Progenitor cell of endocrine pancreas (in vitro differentiated cells): ENCODE measurements at regions not wholly inside any gene's neighbourhood (a gene's known extent, or its start where the extent isn't known, plus 50 kb on each side); places are given as distances from the start of the nearest gene placed in this dataset. TPM values are rescaled to one million over a fixed set of nuclear protein-coding genes. Genes with fewer than 3 reads are reported as not detected.
"Not testable (repeated sequence)": the region's sequence is repeated elsewhere in the genome, so short reads cannot be mapped to it uniquely, and the experiment has no call there.

Experiments
- DNase-seq: peaks from one replicate; pipeline ENCODE4 v3.0.0; 2021; ENCODE audit warnings: low spot score; ENCODE audit not compliant: unreplicated experiment
- H3K27ac Mint-ChIP-seq: 2 replicates; pipeline ENCODE4 v1.8.0; 2021; ENCODE audit warnings: mild to moderate bottlenecking, moderate library complexity, mixed read lengths
- H3K27me3 Mint-ChIP-seq: 2 replicates; pipeline ENCODE4 v1.8.0; 2021; ENCODE audit warnings: mixed read lengths
- H3K36me3 Mint-ChIP-seq: 2 replicates; pipeline ENCODE4 v1.8.0; 2022; ENCODE audit warnings: mixed read lengths; ENCODE audit not compliant: insufficient read depth
- H3K4me1 Mint-ChIP-seq: 2 replicates; pipeline ENCODE4 v1.8.0; 2021; ENCODE audit warnings: low read depth, mixed read lengths
- H3K4me3 Mint-ChIP-seq: 2 replicates; pipeline ENCODE4 v1.8.0; 2021; ENCODE audit warnings: low read depth, mild to moderate bottlenecking, moderate library complexity, mixed read lengths
- H3K9me3 Mint-ChIP-seq: 2 replicates; pipeline ENCODE4 v1.8.0; 2021; ENCODE audit warnings: low read depth, mixed read lengths
- microRNA-seq: library from miRNA; unstranded; fragments of <30 nt; microRNA quantifications from one replicate; pipeline ENCODE4 v1.1.0, GENCODE V29; 2020; ENCODE audit warnings: borderline number of aligned reads; ENCODE audit not compliant: unreplicated experiment
- TF ChIP-seq, protein P1 (sequence below): fragments of 200-600 bp; sonication (generic); IDR thresholded peaks from one replicate; pipeline ENCODE4 v1.5.0; 2021; ENCODE audit warnings: antibody characterized with exemption, mild to moderate bottlenecking; ENCODE audit not compliant: unreplicated experiment

DNA sequence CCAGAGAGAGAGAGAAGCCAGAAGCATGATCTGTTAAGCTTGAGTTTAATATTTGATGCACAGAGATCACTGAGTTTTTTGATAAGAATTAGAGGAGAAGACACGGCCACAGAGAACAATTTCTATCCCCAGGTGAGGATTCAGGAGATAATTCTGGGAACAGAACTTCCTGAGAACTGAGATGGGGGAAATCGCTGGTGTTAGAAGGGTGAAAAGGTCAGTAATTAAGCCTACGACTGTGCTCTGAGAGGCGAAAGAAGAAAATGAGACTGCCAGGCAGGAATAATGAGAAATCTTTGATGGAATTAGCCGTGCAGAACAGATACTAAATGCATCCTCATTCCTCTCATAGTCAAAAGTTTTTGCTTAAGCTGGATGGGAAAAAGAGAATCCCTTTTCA is 61.9 kb upstream of the EEF2KMT start:
- not testable (repeated sequence) for H3K27ac Mint-ChIP-seq, DNase-seq, H3K4me1 Mint-ChIP-seq, H3K9me3 Mint-ChIP-seq, H3K36me3 Mint-ChIP-seq, H3K27me3 Mint-ChIP-seq, H3K4me3 Mint-ChIP-seq

DNA sequence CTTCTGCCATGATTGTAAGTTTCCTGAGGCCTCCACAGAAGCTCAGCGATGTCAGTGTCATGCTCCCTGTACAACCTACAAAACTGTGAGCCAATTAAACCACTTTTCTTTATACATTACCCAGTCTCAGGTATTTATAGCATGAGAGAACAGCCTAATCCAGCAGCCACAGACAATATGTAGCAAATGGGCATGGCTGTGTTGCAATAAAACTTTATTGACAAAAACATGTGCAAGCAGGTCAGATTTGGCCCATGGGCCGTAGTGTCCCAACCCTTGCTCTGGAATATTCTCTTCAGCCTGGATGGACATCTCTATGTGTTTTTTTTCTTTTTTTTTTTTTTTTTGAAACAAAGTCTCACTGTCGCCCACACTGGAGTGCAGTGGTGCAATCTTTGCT is 60.9 kb upstream of the EEF2KMT start:
- H3K27me3 Mint-ChIP-seq: no peaks in the 10 kb centered on the region
- no peak overlapping the region for H3K27ac Mint-ChIP-seq
- TF ChIP-seq, protein P1, sequence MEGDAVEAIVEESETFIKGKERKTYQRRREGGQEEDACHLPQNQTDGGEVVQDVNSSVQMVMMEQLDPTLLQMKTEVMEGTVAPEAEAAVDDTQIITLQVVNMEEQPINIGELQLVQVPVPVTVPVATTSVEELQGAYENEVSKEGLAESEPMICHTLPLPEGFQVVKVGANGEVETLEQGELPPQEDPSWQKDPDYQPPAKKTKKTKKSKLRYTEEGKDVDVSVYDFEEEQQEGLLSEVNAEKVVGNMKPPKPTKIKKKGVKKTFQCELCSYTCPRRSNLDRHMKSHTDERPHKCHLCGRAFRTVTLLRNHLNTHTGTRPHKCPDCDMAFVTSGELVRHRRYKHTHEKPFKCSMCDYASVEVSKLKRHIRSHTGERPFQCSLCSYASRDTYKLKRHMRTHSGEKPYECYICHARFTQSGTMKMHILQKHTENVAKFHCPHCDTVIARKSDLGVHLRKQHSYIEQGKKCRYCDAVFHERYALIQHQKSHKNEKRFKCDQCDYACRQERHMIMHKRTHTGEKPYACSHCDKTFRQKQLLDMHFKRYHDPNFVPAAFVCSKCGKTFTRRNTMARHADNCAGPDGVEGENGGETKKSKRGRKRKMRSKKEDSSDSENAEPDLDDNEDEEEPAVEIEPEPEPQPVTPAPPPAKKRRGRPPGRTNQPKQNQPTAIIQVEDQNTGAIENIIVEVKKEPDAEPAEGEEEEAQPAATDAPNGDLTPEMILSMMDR: no peak
- no peak for DNase-seq
- no peaks in the 10 kb centered on the region for H3K4me1 Mint-ChIP-seq
- peaks cover 6% of the 10 kb centered on the region for H3K9me3 Mint-ChIP-seq
- H3K36me3 Mint-ChIP-seq: no peaks in the 10 kb centered on the region
- H3K4me3 Mint-ChIP-seq: no peak overlapping the region

DNA sequence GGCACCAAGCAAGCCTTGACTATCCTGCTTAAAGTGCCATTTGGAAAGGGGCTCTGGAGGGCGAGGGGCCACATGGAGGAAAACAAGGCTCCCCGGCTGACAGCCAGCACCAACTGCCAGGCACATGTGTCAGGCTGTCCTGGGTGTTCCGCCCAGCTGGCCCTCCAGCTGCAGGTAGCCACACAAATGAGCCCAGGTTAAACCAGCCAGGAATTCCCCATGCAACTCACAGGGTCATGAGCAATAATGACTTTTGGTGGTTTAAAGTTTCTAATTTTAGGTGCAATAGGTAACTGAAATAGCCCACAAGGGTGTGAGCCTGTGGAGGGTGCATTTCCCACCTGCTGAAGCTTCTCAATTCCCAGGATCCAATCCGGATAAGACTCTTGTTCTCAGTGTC is 58.9 kb upstream of the EEF2KMT start:
- H3K9me3 Mint-ChIP-seq, H3K4me1 Mint-ChIP-seq, H3K4me3 Mint-ChIP-seq, H3K27ac Mint-ChIP-seq, H3K27me3 Mint-ChIP-seq, DNase-seq, H3K36me3 Mint-ChIP-seq: not testable (repeated sequence)

DNA sequence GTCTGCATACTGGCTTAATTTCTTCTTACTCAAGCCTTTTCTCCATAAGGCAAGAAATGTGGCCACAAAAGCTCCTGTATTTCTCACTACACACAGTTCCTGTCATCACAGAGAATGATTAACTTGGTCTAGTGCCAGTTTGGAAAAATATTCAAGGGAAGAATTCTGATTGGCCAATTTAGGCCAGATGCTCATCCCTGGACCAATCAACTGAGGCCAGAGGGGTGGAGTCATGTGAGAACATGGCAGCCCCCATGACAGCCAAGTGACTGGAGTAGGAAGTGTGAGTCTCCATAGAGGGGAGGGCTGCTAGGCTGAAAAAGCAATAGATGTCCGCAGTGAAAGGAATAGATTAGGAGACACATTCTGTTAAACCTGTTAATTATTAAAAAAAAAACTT is 56.4 kb upstream of the EEF2KMT start:
- not testable (repeated sequence) for H3K4me3 Mint-ChIP-seq, H3K36me3 Mint-ChIP-seq, H3K27ac Mint-ChIP-seq, H3K4me1 Mint-ChIP-seq, H3K9me3 Mint-ChIP-seq, H3K27me3 Mint-ChIP-seq, DNase-seq

DNA sequence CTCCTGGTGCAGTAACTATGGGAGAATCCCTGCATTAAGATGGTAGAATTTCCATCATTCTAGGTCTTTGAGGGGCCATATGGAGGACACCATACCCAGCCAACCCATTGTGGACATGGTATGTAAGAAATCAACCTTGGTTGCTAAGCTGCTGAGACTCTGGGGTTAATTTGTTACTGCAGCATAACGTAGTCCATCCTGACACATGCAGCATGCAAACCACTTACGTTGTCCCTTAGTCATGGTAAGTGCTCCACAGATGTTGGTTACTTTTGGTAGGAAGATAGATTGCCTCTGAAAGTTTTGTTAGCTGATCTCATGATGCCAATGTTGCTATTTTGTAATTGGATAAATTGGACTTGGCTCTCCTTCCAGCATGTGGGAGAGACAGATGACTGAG is 53.8 kb upstream of the EEF2KMT start:
- H3K27me3 Mint-ChIP-seq, H3K9me3 Mint-ChIP-seq, H3K36me3 Mint-ChIP-seq, DNase-seq, H3K4me3 Mint-ChIP-seq, H3K27ac Mint-ChIP-seq, H3K4me1 Mint-ChIP-seq: not testable (repeated sequence)

Small RNA genes in the stretch of these regions (microRNA-seq; reads per million reads assigned to microRNA genes)
- gene MIR8065: not detected
